ENCODE measurements at regions not wholly inside any gene's neighbourhood (a gene's known extent, or its start where the extent isn't known, plus 50 kb on each side); places are given as distances from the start of the nearest gene placed in this dataset.
"Not testable (repeated sequence)": the region's sequence is repeated elsewhere in the genome, so short reads cannot be mapped to it uniquely, and the experiment has no call there.

GRCh38 chr2:72031346-72032110, 116.1 kb downstream of the CYP26B1 start:
- DNase-seq = no peak

DNA sequence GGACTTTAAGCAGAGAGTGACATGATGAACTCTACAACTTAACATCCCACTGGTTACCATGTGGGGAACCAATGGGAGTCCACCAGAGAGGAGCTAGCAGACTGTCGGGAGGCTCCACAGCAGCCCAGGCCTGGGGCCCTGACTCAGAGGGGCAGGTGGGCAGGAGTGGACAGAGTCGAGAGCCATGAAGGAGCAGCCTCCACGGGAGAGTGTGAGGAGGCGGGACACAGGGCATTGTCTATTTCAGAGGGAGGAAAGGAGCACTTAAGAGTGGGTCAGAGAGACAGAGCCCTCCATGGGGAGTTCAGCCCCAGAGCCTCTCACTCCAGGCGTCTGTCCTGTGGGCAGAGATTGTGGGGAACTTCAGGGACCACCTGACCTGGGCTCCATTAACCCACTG, 118.7 kb downstream of the CYP26B1 start:
- no peak for DNase-seq

- no peak for DNase-seq
These were observed 119.2 kb downstream of the CYP26B1 start for GRCh38 chr2:72028351-72028995.

DNA sequence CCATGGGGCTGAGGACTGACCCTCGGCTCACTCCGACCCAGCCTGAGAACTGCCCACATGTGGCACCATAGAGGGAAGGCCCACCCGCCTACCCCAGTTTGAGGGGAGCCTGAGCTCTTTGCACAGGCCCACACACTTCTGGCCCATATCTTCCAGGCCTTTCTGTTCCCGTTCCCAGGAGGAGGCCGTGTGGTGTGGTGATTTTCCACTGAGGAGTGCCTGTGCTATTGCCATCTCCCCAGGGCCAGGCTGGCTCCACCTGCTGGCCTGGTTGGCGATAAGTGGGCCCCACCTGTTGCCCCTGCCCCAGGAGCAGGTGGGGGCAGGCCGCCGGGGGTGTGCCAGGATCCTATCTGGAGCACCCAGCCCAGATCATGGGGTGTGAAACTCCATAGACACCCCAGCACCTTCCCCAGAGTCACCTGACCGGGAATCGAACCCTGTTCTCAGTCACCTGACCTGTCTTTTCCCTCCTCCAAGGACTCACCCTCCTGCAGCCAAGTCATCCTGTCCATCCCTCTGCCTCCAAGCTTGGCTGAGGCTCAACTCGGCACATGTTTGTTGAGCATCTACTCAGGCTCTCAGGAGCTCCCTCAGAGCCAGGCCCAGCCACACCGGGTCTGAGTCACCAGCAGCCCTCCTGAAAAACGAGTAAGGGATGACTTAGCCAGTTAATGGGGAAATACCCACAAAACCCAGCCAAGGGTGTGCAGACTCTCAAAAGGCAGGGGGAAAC, 120.1 kb downstream of the CYP26B1 start:
- DNase-seq = no peak

DNA sequence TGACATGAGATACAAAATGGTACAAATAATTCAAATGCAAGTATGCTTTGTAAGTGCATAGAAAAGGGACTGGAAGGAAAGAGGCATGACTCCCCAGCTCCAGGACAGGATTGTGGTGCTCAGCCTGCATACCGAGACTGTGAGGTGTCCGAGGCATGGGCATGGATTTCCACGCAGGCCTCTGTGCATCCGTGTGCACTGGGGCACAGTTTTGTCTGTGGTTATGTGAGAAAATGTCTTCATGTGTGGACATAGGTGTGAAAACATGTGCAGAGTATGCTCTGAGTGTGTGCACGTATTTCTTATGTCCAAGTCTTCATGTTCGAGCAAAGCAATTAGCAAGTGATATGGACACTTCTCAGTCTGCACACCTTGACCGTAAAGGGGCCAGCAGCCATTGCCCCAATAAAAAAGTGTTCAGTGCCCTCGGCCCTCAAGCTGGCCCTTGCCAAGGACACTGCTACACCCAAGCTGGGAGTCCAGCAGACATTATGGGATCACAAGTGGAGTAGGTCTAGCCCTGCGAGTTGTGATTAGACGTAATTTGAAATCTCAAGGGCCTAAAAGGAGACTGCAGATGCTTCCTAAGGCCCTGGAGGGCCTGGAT, 120.7 kb downstream of the CYP26B1 start:
- DNase-seq = no peak

- no peak for DNase-seq
These were observed 123.0 kb downstream of the CYP26B1 start for GRCh38 chr2:72024451-72025175.

DNA sequence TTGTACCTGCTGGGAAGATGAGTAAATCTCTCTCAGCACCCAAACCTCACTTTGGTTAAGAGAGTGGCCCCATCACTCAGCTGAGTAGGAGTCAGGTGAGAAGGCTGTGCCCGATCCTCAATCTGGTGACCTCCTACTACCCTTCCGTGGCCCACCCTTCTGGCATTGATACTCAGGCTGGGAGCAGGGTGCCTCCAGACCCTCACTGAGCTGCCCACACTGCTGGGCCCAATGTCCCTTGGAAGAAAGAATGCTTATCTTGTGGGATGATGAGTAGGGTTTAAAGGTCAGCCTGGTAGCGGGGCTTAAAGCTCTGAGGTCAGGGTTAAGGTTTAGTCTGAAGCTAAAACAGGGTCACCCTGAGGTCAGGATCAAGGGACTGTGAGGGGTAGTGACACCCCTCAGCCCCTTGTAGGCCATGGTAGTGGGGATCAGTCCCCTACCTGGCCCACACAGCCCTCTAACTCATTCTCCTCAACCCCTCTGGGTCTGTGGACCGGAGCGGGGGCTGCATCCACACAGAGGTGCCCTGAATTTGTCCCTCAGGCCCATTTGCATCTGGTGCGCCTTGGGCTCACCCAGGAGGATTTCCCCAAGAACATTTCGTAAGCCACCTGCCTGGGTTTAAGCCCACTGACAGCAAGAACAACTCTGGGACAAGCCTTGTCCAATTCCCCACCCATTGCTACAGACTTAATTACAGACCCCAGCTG, 123.8 kb downstream of the CYP26B1 start:
- no peak for DNase-seq

DNA sequence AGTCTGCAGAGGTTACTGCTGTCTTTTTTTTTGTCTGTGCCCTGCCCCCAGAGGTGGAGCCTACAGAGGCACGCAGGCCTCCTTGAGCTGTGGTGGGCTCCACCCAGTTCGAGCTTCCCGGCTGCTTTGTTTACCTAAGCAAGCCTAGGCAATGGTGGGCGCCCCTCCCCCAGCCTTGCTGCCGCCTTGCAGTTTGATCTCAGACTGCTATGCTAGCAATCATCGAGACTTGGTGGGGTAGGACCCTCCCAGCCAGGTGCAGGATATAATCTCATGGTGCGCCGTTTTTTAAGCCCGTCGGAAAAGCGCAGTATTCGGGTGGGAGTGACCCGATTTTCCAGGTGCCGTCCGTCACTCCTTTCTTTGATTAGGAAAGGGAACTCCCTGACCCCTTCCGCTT, 126.3 kb downstream of the CYP26B1 start:
- DNase-seq = not testable (repeated sequence)

DNA sequence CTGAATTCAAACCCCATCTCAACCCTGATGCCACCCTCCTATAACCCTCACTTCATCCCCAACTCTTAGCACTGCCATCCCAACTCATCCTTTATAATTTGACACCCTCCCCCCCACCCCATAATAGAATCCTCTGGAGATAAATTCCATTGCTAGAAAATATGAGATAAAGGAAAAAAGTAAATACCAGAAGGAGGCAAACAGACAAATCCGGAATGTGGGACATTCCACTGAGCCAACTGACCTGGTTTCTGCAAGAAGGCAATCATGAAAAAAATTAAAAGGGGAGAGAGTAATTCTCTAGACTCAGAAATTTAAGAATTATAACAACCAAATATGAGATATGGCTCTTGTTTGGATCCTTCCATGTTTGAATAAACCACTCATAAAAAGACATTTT, 132.4 kb downstream of the CYP26B1 start:
- DNase-seq = no peak

DNA sequence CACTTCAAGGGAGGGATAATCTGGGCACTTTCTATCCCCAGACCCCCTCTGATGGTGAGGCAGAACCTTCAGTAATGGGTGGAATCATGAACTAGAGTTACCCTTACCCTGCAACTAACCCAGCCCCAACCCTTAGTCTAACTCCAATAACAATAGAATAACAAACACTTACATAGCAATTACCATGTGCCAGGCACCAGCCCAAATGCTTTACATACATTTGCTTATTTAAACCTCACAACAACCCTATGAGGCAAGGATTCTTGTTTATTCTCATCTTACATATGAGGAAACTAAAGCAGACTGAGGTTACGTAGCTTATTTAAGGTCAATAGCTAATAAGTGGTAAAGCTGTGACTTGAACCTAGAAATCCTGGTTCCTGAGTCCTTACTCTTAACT, 132.8 kb downstream of the CYP26B1 start:
- DNase-seq = no peak

- DNase-seq = no peak
These were observed 133.9 kb downstream of the CYP26B1 start for GRCh38 chr2:72013726-72014125.

GRCh38 chr2:72012886-72013574, 134.6 kb downstream of the CYP26B1 start:
- DNase-seq = no peak

GRCh38 chr2:72011791-72012190, 135.9 kb downstream of the CYP26B1 start:
- no peak for DNase-seq

DNA sequence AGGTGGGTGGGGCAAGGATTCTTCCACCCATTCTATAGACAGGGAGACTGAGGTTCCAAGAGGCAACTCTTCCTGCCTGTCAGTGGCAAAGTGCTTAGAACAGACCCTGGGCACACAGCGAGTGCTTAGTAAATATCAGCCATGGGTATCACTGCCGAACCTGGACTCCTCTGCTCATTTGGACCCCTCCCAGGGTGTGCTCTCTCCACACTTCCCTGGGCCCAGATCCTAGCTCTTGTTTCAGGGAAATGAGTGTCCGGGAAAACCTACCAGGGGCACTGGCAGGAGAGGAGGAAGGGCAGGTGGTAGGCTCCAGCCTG, 136.3 kb downstream of the CYP26B1 start:
- no peak for DNase-seq

- no peak for DNase-seq
These were observed 136.9 kb downstream of the CYP26B1 start for GRCh38 chr2:72010647-72011369.

DNA sequence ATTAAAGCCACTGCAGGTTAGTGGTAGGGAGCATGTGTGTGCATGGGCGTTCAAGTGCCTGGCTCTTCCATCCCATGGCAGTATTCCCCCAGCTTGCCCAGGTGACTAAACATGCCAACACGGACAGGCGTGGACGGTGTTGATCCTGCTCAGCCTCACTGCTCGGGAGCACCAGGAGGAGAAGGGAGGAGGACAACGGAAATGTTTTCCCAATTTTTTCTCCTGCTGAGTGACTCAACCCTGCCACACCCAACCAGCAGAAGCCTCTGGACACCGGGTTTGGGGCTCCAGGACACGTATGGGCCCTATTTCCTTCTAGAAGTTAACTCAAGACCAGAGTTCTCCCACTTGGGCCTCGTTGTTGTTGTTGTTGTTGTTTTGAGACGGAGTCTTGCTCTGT, 139.1 kb downstream of the CYP26B1 start:
- no peak for DNase-seq

DNA sequence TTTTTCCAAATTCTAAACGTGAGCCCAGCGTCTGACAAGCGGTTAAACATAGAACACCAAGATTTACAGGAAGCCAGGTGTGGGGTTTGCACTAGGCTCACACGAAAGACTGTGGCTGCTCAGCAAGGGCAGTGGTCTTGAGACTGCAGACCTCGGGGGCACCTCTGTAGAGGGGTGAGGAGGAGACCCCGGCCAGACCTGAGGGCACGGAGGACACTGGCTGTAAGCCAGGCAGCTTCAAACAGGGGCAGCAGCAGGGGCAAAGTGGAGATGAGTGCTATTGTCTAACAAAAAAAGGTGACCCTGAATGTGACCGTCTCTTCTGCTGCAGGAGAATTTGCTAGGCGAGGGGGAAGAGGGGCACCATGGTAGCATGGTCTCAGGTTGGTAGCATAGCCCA, 140.3 kb downstream of the CYP26B1 start:
- no peak for DNase-seq

- DNase-seq = no peak
These were observed 141.4 kb downstream of the CYP26B1 start for GRCh38 chr2:72006188-72006736.

GRCh38 chr2:72004976-72005375, 142.7 kb downstream of the CYP26B1 start:
- DNase-seq = no peak

DNA sequence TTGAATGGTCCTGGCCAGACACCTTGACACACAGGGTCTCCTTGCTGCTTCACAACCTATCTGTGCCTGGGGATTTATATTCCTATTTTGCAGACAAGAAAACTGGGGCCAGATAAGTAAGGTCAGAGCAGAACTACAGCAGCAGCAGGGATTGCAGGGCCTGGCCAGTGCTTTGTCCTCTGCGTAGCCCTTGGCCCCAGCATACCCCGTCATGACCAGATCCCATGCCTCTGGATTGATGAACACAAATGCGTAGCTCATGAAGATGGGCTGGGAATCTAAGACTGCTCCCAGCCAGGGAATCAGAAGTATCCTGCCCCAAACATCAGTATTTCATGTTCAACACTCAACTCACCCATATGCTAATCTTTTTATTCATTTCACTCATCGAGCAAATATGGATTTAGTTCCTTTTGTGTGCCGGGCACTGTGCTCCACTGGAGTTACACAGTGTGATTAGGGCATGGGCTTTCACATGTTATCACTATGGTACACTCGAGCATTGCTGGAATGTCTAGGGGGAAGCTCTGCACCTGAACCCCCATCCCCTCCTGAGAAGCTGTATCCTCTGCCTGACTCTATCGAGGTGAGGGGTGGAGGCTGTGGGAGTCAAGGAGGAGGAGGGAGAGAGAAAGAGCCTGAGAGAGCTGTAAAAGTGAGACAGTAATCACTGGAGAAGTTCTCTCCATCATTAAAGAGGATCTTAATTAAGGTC, 143.3 kb downstream of the CYP26B1 start:
- DNase-seq = no peak
